Heart left ventricle (tissue), 16 donors: ENCODE measurements at regions not wholly inside any gene's neighbourhood (a gene's known extent, or its start where the extent isn't known, plus 50 kb on each side); places are given as distances from the start of the nearest gene placed in this dataset.

Source experiments
- ATAC-seq, 4 donors: fragments of 200-7000 bp; cut with Tn5 transposase; one replicate each; pipeline ENCODE4 v1.9.1; 2020 to 2022; ENCODE audit warnings: moderate library complexity in 4 of 4, mild to moderate bottlenecking in 3 of 4, moderate number of reproducible peaks in 1 of 4
- DNase-seq, 5 donors: peaks; one replicate each; pipeline ENCODE4 v3.0.0-alpha.2; 2020
- H3K27ac ChIP-seq, 12 donors: fragments of 200-600 bp; sonication (generic) in 4 of 12; one replicate each; pipeline versions ENCODE4 v1.5.0 to v1.8.0; 2016 to 2022; ENCODE audit warnings: mild to moderate bottlenecking in 2 of 12
- H3K27me3 ChIP-seq, 9 donors: fragments of 200-600 bp; sonication (generic) in 2 of 9; one replicate each; pipeline versions ENCODE4 v1.5.1 to v1.8.0; 2016 to 2022; ENCODE audit warnings: mild to moderate bottlenecking in 3 of 9
- H3K36me3 ChIP-seq, 9 donors: fragments of 200-600 bp; sonication (generic) in 2 of 9; one replicate each; pipeline versions ENCODE4 v1.5.0 to v1.8.0; 2018 to 2022; ENCODE audit warnings: mild to moderate bottlenecking in 2 of 9
- H3K4me1 ChIP-seq, 12 donors: fragments of 200-600 bp; sonication (generic) in 4 of 12; one replicate each; pipeline versions ENCODE4 v1.5.0 to v1.8.0; 2016 to 2022; ENCODE audit warnings: mild to moderate bottlenecking in 3 of 12
- H3K4me3 ChIP-seq, 12 donors: fragments of 200-600 bp; sonication (generic) in 4 of 12; one replicate each; pipeline versions ENCODE4 v1.5.0 to v1.8.0; 2017 to 2022; ENCODE audit warnings: mild to moderate bottlenecking in 9 of 12, moderate library complexity in 4 of 12
- H3K9me3 ChIP-seq, 12 donors: fragments of 200-600 bp; sonication (generic) in 4 of 12; one replicate each; pipeline versions ENCODE4 v1.5.0 to v1.8.0; 2016 to 2022; ENCODE audit warnings: mild to moderate bottlenecking in 1 of 12
- CTCF ChIP-seq, 12 donors: fragments of 200-600 bp; sonication (generic) in 4 of 12; IDR thresholded peaks; one replicate each; pipeline versions ENCODE4 v1.5.0 to v1.8.0; 2018 to 2022; ENCODE audit warnings: antibody characterized with exemption in 12 of 12, mild to moderate bottlenecking in 5 of 12
- POLR2A ChIP-seq, 2 donors: fragments of 450-650 bp; IDR thresholded peaks; one replicate each; pipeline ENCODE4 v1.6.1; 2017; ENCODE audit warnings: antibody characterized with exemption in 2 of 2, mild to moderate bottlenecking in 2 of 2, moderate library complexity in 2 of 2
- WGBS, 4 donors: extraction: QIAGEN DNeasy Blood & Tissue Kit in 2 of 4; methylation state at CpG; one replicate each; pipeline versions ENCODE4 v1.1.5 to v1.1.7; 2013 to 2018; 5-methylcytosine and 5-hydroxymethylcytosine counted together
- intact Hi-C, 10 donors: fragments of 100-400 bp; cut with DNase I; formaldehyde crosslinking; loops; one replicate each; pipeline versions ENCODE4 v1.11.1 to v1.14.2; 2022
- donor health status: ischemic (EF 13 %, LVEDD 7.1; RV severe dilation, severe dysfunction).
- donor health status: healthy with polysubstance abuse.
- donor health status: DM: no; HTN: yes; CAD: no.
- donor health status: DM: no; HTN: no; CAD: no.
- donor health status: ischemic (EF 25% LVEDD 6.9; RV normal size, moderate dysfunction).
- donor health status: ischemic (EF 25% LVEDD 5.7; RV mildly dilated, moderate dysfunction).
- donor health status: healthy.
- donor health status: DM: yes; HTN: yes; CAD: no.
- donor health status: ischemic (EF 35%, LVEDD 5.7; RV mildly dilated, moderate dysfunction).
- donor health status: nonischemic (EF 11% LVEDD 7.7; RV severe dilation, severe dysfunction).
- donor health status: DM: yes; HTN: yes; CAD: no.
- donor health status: PGD.
- donor health status: ischemic (EF 29% LVEDD 5.4; RV normal size, mild dysfunction).
- donor health status: nonischemic (EF 23%, LVEDD 6.1; RV moderate dilation, normal function).

- no peak overlapping the region for H3K4me3 ChIP-seq
- no peak for TF ChIP-seq CTCF (IDR thresholded peaks at IDR 0.05)
- no peak for TF ChIP-seq POLR2A (IDR thresholded peaks at IDR 0.05)
- no peaks in the 10 kb centered on the region for H3K4me1 ChIP-seq
- intact Hi-C loops, result no loop called here
- no peak overlapping the region for H3K27ac ChIP-seq
- H3K27me3 ChIP-seq, result no peaks in the 10 kb centered on the region
- no peaks in the 10 kb centered on the region for H3K9me3 ChIP-seq
- DNase-seq (no peak), ATAC-seq (no peak)
- 45 to 60% (median 56%) methylated on average over 1 of the region's 1 CpG for WGBS, 4 donors
- no peaks in the 10 kb centered on the region for H3K36me3 ChIP-seq
Measured at GRCh38 chr12:78447373-78447772, 417.2 kb upstream of the SYT1 start.

- WGBS, 4 donors, result 74 to 86% (median 82%) methylated on average over 2 of the region's 2 CpGs
- H3K27me3 ChIP-seq, result no peaks in the 10 kb centered on the region
- no peak for TF ChIP-seq POLR2A (IDR thresholded peaks at IDR 0.05)
- ATAC-seq, result no peak
- H3K4me1 ChIP-seq, result no peaks in the 10 kb centered on the region
- intact Hi-C loops, result no loop called here
- H3K4me3 ChIP-seq, result no peak overlapping the region
- no peaks in the 10 kb centered on the region for H3K9me3 ChIP-seq
- H3K27ac ChIP-seq, result no peak overlapping the region
- DNase-seq, result no peak
- H3K36me3 ChIP-seq, result no peaks in the 10 kb centered on the region
Measured at GRCh38 chr12:78448692-78449091, 415.9 kb upstream of the SYT1 start.

DNA sequence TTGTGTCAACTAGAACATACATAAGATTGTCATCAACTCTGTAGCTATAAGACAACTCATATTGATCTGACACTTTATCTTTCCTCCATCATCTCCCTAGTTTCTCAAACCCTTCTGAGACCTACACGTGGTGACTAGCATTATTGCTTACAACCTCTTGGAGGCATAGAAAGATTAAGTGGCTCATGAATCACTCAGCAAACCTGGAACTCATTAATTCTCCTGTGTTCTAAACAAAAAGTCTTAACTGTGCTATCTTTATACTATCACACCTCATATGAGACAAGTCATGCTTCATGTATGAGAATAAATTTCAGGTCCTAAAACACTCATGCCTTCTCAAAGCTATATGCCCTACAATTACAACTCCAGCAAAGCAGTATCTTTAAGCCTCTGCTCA lies 408.6 kb upstream of the SYT1 start:
- no peak for TF ChIP-seq POLR2A (IDR thresholded peaks at IDR 0.05)
- TF ChIP-seq CTCF (IDR thresholded peaks at IDR 0.05), result no peak
- ATAC-seq (no peak), DNase-seq (no peak)
- H3K4me1 ChIP-seq, result no peaks in the 10 kb centered on the region
- no peaks in the 10 kb centered on the region for H3K27me3 ChIP-seq
- H3K4me3 ChIP-seq, result no peak overlapping the region
- intact Hi-C loops, result no loop called here
- no peaks in the 10 kb centered on the region for H3K36me3 ChIP-seq
- WGBS, 4 donors, result 53 to 78% (median 64%) methylated on average over 1 of the region's 1 CpG
- no peaks in the 10 kb centered on the region for H3K9me3 ChIP-seq
- H3K27ac ChIP-seq, result no peak overlapping the region

DNA sequence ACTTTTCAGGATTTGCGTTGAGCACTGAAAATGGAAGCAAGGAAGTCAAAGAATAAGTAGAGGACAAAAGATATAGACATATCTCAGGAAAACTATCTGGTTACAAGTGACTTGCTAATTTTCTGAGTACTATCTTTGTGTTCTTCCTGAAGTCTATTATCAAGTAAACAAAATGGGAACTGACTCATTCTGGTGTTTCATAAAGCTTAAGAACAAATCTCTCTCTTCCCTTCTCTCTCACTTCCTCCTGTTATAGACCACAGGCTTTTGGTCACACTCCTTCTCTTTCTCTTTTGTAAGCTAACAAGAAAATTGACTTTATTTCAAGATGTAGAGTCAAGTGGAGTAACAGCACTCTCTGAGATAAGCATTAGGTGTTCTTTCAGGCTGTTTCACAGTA lies 406.6 kb upstream of the SYT1 start:
- Histone ChIP-seq H3K9me3 (no peaks in the 10 kb centered on the region), H3K27me3 (no peaks in the 10 kb centered on the region), H3K27ac (no peak overlapping the region), H3K4me3 (no peak overlapping the region), H3K36me3 (no peaks in the 10 kb centered on the region), H3K4me1 (no peaks in the 10 kb centered on the region)
- DNase-seq (no peak), ATAC-seq (no peak)
- intact Hi-C loops, result no loop called here
- TF ChIP-seq CTCF (IDR thresholded peaks at IDR 0.05) (no peak), POLR2A (IDR thresholded peaks at IDR 0.05) (no peak)
- WGBS, 4 donors, result 74 to 92% (median 79%) methylated on average over 1 of the region's 1 CpG

- no peaks in the 10 kb centered on the region for H3K36me3 ChIP-seq
- no peaks in the 10 kb centered on the region for H3K9me3 ChIP-seq
- no peak overlapping the region for H3K4me3 ChIP-seq
- H3K27me3 ChIP-seq, result no peaks in the 10 kb centered on the region
- no peak overlapping the region for H3K27ac ChIP-seq
- intact Hi-C loops, result no loop called here
- ATAC-seq (no peak), DNase-seq (no peak)
- no peaks in the 10 kb centered on the region for H3K4me1 ChIP-seq
- TF ChIP-seq CTCF (IDR thresholded peaks at IDR 0.05) (peak in 4 of 12 donors; percentile 11 to 33 (median 16)), POLR2A (IDR thresholded peaks at IDR 0.05) (no peak)
- WGBS, 4 donors, result 79 to 89% (median 84%) methylated on average over 3 of the region's 3 CpGs
Measured at GRCh38 chr12:78470354-78471195, 394.0 kb upstream of the SYT1 start.
